HUES48 (cell line): ENCODE measurements at regions not wholly inside any gene's neighbourhood (a gene's known extent, or its start where the extent isn't known, plus 50 kb on each side); places are given as distances from the start of the nearest gene placed in this dataset.
"Not testable (repeated sequence)": the region's sequence is repeated elsewhere in the genome, so short reads cannot be mapped to it uniquely, and the experiment has no call there.

Experiments used
- H3K27ac ChIP-seq: one replicate; pipeline ENCODE4 v1.7.0; 2013; ENCODE audit warnings: low read depth, low read length, inconsistent platforms
- H3K27me3 ChIP-seq: 2 replicates; pipeline ENCODE4 v1.6.1; 2013; ENCODE audit warnings: mild to moderate bottlenecking, low read length; ENCODE audit not compliant: control insufficient read depth, insufficient read depth
- H3K36me3 ChIP-seq: 2 replicates; pipeline ENCODE4 v1.6.1; 2013; ENCODE audit warnings: low read length; ENCODE audit not compliant: control insufficient read depth, insufficient read depth
- H3K4me1 ChIP-seq: 2 replicates; pipeline ENCODE4 v1.6.1; 2013; ENCODE audit warnings: mild to moderate bottlenecking, low read length; ENCODE audit not compliant: control insufficient read depth, insufficient read depth
- H3K4me3 ChIP-seq: 2 replicates; pipeline ENCODE4 v1.5.1; 2013; ENCODE audit warnings: mild to moderate bottlenecking, low read depth, low read length
- H3K9ac ChIP-seq: 2 replicates; pipeline ENCODE4 v1.6.1; 2013; ENCODE audit warnings: mild to moderate bottlenecking, low read depth, low read length, moderate library complexity
- H3K9me3 ChIP-seq: 2 replicates; pipeline ENCODE4 v1.6.1; 2013; ENCODE audit warnings: low read length; ENCODE audit not compliant: control insufficient read depth, insufficient read depth

DNA sequence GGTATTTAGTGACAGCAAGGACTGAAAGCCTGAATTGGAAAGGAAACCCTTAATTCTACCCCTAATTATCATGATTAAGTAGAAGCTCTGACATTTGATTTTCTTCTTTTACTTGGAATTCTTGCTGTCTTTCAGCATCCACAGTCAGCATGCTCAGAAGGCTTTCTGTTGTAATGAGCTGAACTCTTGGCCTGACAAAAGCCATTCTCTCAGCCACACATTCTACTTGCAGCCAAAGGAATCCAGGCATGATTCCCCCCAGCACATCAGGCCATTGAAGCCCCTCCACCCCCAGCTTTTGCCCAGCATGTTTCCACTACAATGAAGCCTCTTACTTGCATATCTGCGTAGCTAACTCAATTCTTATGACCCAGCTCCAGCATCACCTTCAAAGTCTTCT lies 94.3 kb upstream of the FRMD4A start:
- peaks cover 35% of the 10 kb centered on the region for H3K4me1 ChIP-seq
- no peaks in the 10 kb centered on the region for H3K36me3 ChIP-seq
- H3K9me3 ChIP-seq = no peaks in the 10 kb centered on the region
- H3K9ac ChIP-seq = no peak overlapping the region
- peak overlapping the region; percentile 87 for H3K27ac ChIP-seq
- no peaks in the 10 kb centered on the region for H3K27me3 ChIP-seq
- no peak overlapping the region for H3K4me3 ChIP-seq

DNA sequence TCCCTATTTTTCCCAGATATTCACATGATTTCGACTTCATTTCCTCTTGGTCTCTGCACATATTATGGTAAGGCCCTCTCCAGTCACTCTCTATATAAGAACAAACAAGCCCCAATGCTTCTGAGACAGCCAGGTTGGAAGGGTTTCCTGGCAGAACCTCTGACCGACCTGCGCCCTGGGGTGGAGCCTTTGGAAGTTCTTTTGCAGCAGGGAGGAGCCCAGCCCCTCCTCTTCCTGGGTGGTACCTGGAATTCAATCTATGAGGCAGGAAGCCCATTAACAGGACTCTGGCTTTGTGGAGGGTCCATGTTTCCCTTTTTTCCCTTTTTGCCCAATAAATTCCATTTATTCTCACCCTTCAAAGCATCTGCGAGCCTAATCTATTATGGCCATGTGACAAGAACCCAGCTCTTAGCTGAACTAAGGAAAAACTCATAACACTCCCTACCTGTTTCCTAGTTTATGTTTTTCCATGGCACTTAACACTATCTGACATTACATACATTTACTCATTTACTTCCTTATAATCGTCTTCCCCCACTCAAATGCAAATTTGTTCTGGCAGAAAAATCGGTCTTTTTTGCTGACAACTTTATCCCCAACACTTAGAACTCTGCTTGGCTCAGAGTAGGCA lies 92.5 kb upstream of the FRMD4A start:
- H3K27me3 ChIP-seq = no peaks in the 10 kb centered on the region
- H3K9ac ChIP-seq = no peak overlapping the region
- no peaks in the 10 kb centered on the region for H3K36me3 ChIP-seq

DNA sequence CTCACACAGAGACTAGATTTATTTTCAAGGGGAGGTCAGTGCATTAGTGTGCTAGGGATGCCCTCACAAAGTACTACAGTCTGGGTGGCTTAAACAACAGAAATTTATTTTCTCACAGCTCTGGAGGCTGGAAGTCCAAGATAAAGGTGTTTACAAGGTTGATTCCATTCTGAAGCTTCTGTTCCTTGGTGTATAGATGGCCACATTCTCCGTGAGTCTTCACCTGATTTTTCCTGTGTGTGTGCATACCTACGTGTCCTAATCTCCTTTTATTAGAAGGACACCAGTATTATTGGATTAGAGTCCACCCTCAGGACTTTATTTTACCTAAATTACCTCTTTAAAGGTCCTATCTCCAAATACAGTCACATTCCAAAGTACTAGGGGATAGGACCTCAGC lies 91.7 kb upstream of the FRMD4A start:
- no peak overlapping the region for H3K4me3 ChIP-seq
- H3K4me1 ChIP-seq = peaks cover 22% of the 10 kb centered on the region
- no peaks in the 10 kb centered on the region for H3K9me3 ChIP-seq
- H3K27ac ChIP-seq = no peak overlapping the region
- no peaks in the 10 kb centered on the region for H3K36me3 ChIP-seq
- no peaks in the 10 kb centered on the region for H3K27me3 ChIP-seq
- H3K9ac ChIP-seq = no peak overlapping the region

More for the DNA sequence above, 92.5 kb upstream of the FRMD4A start:
- H3K4me1 ChIP-seq = peaks cover 21% of the 10 kb centered on the region
- H3K27ac ChIP-seq = no peak overlapping the region
- no peaks in the 10 kb centered on the region for H3K9me3 ChIP-seq
- no peak overlapping the region for H3K4me3 ChIP-seq

DNA sequence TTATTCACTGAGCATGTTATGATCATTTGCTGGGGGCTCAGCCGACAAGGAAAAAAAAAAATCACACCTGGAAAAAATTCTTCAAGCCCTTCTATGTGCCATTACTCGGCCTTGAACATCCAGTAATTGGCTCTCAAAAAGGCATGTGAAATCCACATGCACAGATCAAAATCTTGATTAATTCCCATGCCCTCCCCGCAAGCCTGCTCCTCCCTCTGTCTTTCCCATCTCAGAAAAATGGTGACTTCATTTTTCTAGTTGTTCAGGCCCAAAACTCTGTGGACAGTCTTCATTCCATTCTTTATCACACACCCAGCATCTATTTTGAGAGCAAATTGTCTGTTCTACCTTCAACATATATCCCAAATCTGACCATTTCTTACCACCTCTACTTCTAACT lies 91.2 kb upstream of the FRMD4A start:
- Histone ChIP-seq H3K4me3 (no peak overlapping the region), H3K36me3 (no peaks in the 10 kb centered on the region), H3K9ac (no peak overlapping the region), H3K9me3 (no peaks in the 10 kb centered on the region), H3K4me1 (peaks cover 26% of the 10 kb centered on the region), H3K27ac (no peak overlapping the region), H3K27me3 (no peaks in the 10 kb centered on the region)

DNA sequence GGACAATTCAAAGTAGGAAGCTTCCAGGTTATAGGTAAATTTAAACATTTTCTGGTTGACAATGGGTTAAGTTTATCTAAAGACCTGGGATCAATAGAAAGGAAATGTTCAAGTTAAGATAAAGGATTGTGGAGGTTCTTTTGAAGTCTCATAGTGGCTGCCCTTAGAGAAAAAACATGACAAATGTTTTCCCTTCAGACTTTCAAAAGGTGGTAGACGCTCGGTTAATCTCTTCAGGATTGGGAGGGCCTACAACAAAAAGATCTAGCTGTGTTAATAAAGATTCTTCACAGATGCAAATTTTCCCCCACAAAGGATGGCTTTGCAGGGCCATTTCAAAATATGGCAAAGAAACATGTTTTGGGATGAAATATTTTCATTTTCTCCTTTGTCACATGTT lies 86.6 kb upstream of the FRMD4A start:
- H3K4me3 ChIP-seq, H3K36me3 ChIP-seq, H3K9ac ChIP-seq, H3K27me3 ChIP-seq, H3K9me3 ChIP-seq: not testable (repeated sequence)
- peak overlapping the region; percentile 88 for H3K27ac ChIP-seq
- peaks cover 30% of the 10 kb centered on the region for H3K4me1 ChIP-seq

DNA sequence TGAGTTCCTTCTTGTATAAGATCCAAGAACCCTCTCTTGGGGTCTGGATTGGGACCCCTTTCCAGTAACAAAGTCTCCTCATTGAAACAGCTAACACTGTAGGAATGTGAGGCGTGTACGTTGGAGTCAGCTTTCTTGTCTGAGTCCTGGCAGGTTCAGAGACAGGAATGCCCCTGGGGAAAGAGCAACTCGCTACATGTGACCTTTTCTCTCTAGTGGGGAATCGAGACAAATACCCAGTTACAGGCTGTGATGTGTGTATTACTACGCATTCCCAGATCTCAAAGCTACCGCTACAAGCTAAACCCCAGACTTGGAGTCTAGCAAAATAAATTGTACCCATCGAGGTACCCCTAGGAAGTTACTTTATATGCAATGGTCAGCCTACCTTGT lies 85.6 kb upstream of the FRMD4A start:
- Histone ChIP-seq H3K4me1 (peaks cover 30% of the 10 kb centered on the region), H3K4me3 (no peak overlapping the region), H3K9ac (no peak overlapping the region), H3K27ac (peak overlapping the region; percentile 88), H3K9me3 (no peaks in the 10 kb centered on the region), H3K36me3 (no peaks in the 10 kb centered on the region), H3K27me3 (no peaks in the 10 kb centered on the region)

DNA sequence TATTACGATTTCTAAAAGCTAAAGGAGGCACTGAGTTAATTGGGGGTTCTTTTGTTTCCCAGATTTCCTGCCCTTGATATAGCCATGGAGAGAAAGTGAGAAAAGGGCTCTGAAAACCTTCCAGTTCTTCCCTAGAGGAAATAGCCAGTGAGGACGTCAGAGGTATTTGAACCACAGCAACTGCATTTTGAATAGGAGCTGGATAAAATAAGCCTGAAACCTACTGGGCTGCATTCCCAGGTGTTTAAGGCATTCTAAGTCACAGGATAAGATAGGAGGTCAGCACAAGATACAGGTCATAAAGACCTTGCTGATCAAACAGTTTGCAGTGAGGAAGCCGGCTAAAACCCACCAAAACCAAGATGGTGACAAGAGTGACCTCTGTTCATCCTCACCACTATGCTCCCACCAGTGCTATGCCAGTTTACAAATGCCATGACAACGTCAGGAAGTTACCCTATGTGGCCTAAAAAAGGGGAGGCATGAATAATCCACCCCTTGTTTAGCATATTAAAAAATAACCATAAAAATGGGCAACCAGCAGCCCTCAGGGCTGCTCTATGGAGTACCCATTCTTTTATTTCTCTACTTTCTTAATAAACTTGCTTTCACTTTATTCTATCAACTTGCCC lies 85.1 kb upstream of the FRMD4A start:
- H3K27me3 ChIP-seq = no peaks in the 10 kb centered on the region
- no peak overlapping the region for H3K4me3 ChIP-seq
- H3K9ac ChIP-seq = no peak overlapping the region
- H3K27ac ChIP-seq = peak overlapping the region; percentile 88
- no peaks in the 10 kb centered on the region for H3K36me3 ChIP-seq
- no peaks in the 10 kb centered on the region for H3K9me3 ChIP-seq
- peaks cover 30% of the 10 kb centered on the region for H3K4me1 ChIP-seq

DNA sequence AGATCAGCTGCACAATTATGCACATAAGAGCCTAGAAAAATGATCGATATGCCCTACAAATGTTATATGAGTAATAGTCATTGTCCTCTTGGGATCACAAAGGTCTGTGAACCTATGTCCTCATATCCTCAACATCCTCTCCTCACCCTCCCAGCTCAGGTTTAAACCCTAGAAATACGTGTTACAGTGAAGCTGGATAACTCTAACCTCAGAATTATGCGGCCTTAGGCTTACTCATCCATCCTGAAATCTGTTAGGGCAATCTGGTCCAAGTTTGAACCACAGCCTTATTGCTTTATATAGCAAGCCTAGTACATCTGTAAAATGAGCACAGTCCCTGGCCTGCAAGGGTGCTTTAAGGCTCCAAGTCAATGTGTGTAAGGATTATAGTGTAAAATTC lies 84.2 kb upstream of the FRMD4A start:
- Histone ChIP-seq H3K9ac (no peak overlapping the region), H3K4me1 (peaks cover 30% of the 10 kb centered on the region), H3K27ac (no peak overlapping the region), H3K4me3 (no peak overlapping the region), H3K9me3 (no peaks in the 10 kb centered on the region), H3K27me3 (no peaks in the 10 kb centered on the region), H3K36me3 (no peaks in the 10 kb centered on the region)

DNA sequence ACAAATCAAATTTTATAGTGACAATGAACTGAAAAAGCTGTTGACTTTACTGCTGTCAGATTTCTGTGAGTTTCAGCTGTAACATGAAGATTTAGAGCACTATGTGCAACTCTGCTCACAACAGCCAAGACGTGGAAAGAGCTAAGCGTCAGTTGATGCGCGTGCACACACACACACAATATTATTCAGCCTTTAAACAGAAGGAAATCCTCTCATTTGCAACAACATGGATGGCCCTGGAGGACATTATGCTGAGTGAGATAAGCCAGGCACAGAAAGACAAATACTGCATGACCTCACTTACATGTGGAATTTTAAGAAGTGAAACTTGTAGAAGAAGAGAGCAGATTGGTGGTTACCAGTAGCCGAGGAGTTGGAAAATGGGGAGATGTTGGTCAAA lies 82.8 kb upstream of the FRMD4A start:
- no peaks in the 10 kb centered on the region for H3K36me3 ChIP-seq
- H3K9me3 ChIP-seq = no peaks in the 10 kb centered on the region
- no peak overlapping the region for H3K9ac ChIP-seq
- no peak overlapping the region for H3K27ac ChIP-seq
- no peak overlapping the region for H3K4me3 ChIP-seq
- H3K4me1 ChIP-seq = peaks cover 30% of the 10 kb centered on the region
- H3K27me3 ChIP-seq = no peaks in the 10 kb centered on the region

DNA sequence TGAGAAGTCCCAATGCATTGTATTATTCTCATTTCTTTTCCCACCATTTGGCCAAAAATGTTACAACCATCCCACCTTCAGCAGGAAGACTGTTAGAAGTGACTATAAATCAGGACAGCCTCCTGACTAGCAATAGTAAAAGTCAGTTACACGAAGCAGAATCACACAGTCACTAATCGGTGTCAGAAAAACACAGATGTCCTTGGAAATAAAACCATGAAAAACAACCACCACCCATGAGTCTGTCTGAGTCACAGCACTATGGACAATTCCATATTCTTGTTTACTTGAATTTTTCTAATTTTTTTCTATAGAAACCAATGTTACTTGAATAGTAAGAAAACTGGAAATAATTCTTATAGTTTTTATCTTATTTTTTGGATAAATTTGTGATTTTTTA lies 81.9 kb upstream of the FRMD4A start:
- Histone ChIP-seq H3K27ac (no peak overlapping the region), H3K9ac (no peak overlapping the region), H3K36me3 (no peaks in the 10 kb centered on the region), H3K4me1 (peaks cover 22% of the 10 kb centered on the region), H3K27me3 (no peaks in the 10 kb centered on the region), H3K4me3 (no peak overlapping the region), H3K9me3 (no peaks in the 10 kb centered on the region)

DNA sequence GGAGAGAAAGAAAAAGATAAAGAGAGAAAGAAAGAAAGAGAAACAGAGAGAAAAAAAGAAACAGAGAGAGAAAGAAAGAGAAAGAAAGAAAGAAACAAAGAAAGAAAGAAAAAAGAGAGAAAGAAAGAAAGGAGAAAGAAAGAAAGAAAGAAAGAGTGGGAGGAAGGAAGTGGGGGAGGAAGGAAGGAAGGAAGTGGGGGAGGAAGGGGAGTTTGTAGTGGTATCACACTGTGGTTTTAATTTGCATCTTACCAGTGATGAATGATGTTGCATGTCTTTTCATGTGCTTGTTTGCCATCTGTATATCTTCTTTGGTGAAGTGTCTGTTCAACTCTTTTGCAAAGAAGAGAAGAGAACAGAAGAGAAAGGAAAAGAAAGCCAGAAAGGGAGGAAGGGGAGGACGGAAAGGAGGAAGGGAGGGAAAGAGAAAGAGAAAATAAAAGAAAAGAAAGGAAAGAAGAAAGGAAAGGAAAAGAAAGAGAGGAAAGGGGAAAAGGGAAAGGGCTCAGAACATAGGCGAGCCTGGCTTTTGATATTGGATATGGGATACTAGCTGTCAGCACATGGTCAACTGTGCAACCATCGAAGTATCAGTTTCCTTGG lies 79.2 kb upstream of the FRMD4A start:
- Histone ChIP-seq H3K9ac (no peak overlapping the region), H3K4me3 (no peak overlapping the region), H3K36me3 (no peaks in the 10 kb centered on the region), H3K27me3 (no peaks in the 10 kb centered on the region), H3K9me3 (no peaks in the 10 kb centered on the region), H3K4me1 (0 out of 2 replicates have a peak, but pooled peaks cover 3% of the 10 kb centered on the region), H3K27ac (no peak overlapping the region)
